Upper lobe of left lung (tissue), 6 donors: ENCODE measurements at regions not wholly inside any gene's neighbourhood (a gene's known extent, or its start where the extent isn't known, plus 50 kb on each side); places are given as distances from the start of the nearest gene placed in this dataset.

ENCODE experiments used
- ATAC-seq, 2 donors: fragments of 200-7000 bp; cut with Tn5 transposase; one replicate each; pipeline ENCODE4 v1.9.1; 2022; ENCODE audit warnings: mild to moderate bottlenecking in 2 of 2, moderate library complexity in 2 of 2; ENCODE audit not compliant: low FRiP score in 2 of 2
- DNase-seq, 2 donors: peaks; one replicate each; pipeline ENCODE4 v3.0.0-alpha.2; 2019 to 2020
- H3K27ac ChIP-seq, 4 donors: fragments of 200-600 bp; sonication (generic); one replicate each; pipeline ENCODE4 v1.5.1; 2016 to 2019
- H3K27me3 ChIP-seq, 4 donors: fragments of 200-600 bp; sonication (generic); one replicate each; pipeline ENCODE4 v1.5.1; 2017 to 2019
- H3K36me3 ChIP-seq, 4 donors: fragments of 200-600 bp; sonication (generic); one replicate each; pipeline ENCODE4 v1.5.1; 2016 to 2019
- H3K4me1 ChIP-seq, 4 donors: fragments of 200-600 bp; sonication (generic); one replicate each; pipeline ENCODE4 v1.5.1; 2018 to 2019
- H3K4me3 ChIP-seq, 4 donors: fragments of 200-600 bp; sonication (generic); one replicate each; pipeline ENCODE4 v1.5.1; 2017 to 2019; ENCODE audit warnings: mild to moderate bottlenecking in 2 of 4, moderate library complexity in 1 of 4
- H3K9me3 ChIP-seq, 4 donors: fragments of 200-600 bp; sonication (generic); one replicate each; pipeline ENCODE4 v1.5.1; 2018 to 2019
- EP300 ChIP-seq, 4 donors: sonication (generic); formaldehyde crosslinking; IDR thresholded peaks; one replicate each; pipeline ENCODE4 v1.5.1; 2017; ENCODE audit warnings: antibody characterized with exemption in 4 of 4, control low read depth in 2 of 4
- POLR2A ChIP-seq, 4 donors: fragments of 450-650 bp; IDR thresholded peaks; one replicate each; pipeline ENCODE4 v1.5.1; 2016 to 2017; ENCODE audit warnings: antibody characterized with exemption in 4 of 4, mild to moderate bottlenecking in 2 of 4
- POLR2AphosphoS5 ChIP-seq, 2 donors: sonication (generic); formaldehyde crosslinking; IDR thresholded peaks; one replicate each; pipeline ENCODE4 v1.5.1; 2017; ENCODE audit warnings: antibody characterized with exemption in 2 of 2
- WGBS, 2 donors: methylation state at CpG; one replicate each; pipeline ENCODE4 v1.1.5; 2017 to 2018; 5-methylcytosine and 5-hydroxymethylcytosine counted together
- TF ChIP-seq, protein P1 (sequence below), 6 experiments: fragments of 450-650 bp in 4 of 6; fragments of 200-600 bp in 2 of 6; sonication (generic) in 2 of 6; IDR thresholded peaks; one replicate each; pipeline ENCODE4 v1.5.1; 2016 to 2019; ENCODE audit warnings: antibody characterized with exemption in 6 of 6
- donor health status: DM: no; HTN: no; CAD: no; lungs with moderate emphysema.
- donor health status: DM: no; HTN: yes; CAD: no; lungs with severe emphysema.

DNA sequence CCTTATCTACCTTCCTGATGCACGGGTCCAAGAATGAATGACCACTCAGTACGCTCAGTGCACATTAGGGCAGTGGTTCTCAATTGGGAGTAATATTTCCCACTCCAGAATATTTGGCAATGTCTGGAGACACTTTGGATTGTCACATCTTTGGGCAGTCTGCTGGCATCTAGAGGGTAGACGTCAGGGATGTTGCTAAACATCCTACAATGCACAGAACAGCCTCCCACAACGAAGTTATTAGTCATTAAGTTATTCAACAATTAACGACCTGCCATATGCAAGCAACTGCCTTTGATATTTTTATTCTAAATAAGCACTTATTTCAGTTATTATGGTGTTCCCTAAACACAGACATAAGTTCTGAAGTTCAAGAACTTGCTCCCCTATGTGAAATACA lies 669.3 kb downstream of the TOX3 start:
- no peak for TF ChIP-seq POLR2AphosphoS5 (IDR thresholded peaks at IDR 0.05)
- TF ChIP-seq EP300 (IDR thresholded peaks at IDR 0.05): no peak
- TF ChIP-seq POLR2A (IDR thresholded peaks at IDR 0.05): no peak
- TF ChIP-seq, protein P1, sequence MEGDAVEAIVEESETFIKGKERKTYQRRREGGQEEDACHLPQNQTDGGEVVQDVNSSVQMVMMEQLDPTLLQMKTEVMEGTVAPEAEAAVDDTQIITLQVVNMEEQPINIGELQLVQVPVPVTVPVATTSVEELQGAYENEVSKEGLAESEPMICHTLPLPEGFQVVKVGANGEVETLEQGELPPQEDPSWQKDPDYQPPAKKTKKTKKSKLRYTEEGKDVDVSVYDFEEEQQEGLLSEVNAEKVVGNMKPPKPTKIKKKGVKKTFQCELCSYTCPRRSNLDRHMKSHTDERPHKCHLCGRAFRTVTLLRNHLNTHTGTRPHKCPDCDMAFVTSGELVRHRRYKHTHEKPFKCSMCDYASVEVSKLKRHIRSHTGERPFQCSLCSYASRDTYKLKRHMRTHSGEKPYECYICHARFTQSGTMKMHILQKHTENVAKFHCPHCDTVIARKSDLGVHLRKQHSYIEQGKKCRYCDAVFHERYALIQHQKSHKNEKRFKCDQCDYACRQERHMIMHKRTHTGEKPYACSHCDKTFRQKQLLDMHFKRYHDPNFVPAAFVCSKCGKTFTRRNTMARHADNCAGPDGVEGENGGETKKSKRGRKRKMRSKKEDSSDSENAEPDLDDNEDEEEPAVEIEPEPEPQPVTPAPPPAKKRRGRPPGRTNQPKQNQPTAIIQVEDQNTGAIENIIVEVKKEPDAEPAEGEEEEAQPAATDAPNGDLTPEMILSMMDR (IDR thresholded peaks at IDR 0.05): no peak

DNA sequence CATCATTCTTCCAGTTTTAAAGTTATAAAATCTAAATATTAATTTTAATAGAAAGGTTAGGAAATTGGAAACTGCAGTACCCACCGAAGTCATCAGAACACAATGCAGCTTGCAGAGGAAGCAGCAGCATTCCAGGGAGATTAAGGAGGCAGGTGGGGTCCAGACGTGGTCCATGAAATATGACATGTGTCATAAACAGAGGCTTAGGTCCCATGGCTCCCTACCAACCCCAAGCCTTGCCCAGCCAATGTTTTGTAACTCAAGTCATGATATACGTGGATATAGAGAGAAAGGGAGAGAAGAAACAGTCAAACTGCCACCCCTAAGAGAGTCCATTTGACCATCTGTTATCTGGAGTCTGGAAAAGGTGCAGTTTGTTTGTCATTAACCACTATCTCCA lies 670.0 kb downstream of the TOX3 start:
- Histone ChIP-seq H3K9me3 (no peaks in the 10 kb centered on the region), H3K4me3 (no peak overlapping the region), H3K4me1 (peaks cover 0 to 9% (median 2%) of the 10 kb centered on the region in 4 donors), H3K27ac (no peak overlapping the region), H3K27me3 (no peaks in the 10 kb centered on the region), H3K36me3 (no peaks in the 10 kb centered on the region)
- DNase-seq (no peak), ATAC-seq (no peak)
- TF ChIP-seq, protein P1 (IDR thresholded peaks at IDR 0.05): no peak
- TF ChIP-seq EP300 (IDR thresholded peaks at IDR 0.05) (no peak), POLR2A (IDR thresholded peaks at IDR 0.05) (no peak), POLR2AphosphoS5 (IDR thresholded peaks at IDR 0.05) (no peak)
- 58% methylated on average over 3 of the region's 3 CpGs for WGBS, 2 donors

More for the DNA sequence above, 669.3 kb downstream of the TOX3 start:
- Histone ChIP-seq H3K4me1 (peaks cover 0 to 9% (median 2%) of the 10 kb centered on the region in 4 donors), H3K36me3 (no peaks in the 10 kb centered on the region), H3K27me3 (no peaks in the 10 kb centered on the region), H3K27ac (no peak overlapping the region), H3K4me3 (no peak overlapping the region), H3K9me3 (no peaks in the 10 kb centered on the region)
- 74 to 75% methylated on average over 5 of the region's 5 CpGs for WGBS, 2 donors
- DNase-seq (no peak), ATAC-seq (no peak)

DNA sequence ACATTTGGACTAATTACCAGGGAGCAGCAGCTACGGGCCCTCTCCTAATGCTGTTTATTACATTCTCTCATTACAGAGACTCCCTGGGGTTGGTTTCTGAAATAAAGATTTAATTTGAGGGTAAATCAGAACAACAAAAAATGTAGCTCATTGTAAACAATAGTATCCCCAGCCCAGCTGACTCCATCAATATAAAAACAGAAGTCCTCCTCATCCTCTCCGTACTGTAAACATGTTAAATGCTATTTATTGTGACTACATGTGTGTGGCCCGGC lies 670.4 kb downstream of the TOX3 start:
- no peaks in the 10 kb centered on the region for H3K9me3 ChIP-seq
- DNase-seq: no peak
- ATAC-seq: no peak
- no peaks in the 10 kb centered on the region for H3K27me3 ChIP-seq
- H3K36me3 ChIP-seq: no peaks in the 10 kb centered on the region
- TF ChIP-seq POLR2AphosphoS5 (IDR thresholded peaks at IDR 0.05) (no peak), POLR2A (IDR thresholded peaks at IDR 0.05) (no peak)
- TF ChIP-seq, protein P1 (IDR thresholded peaks at IDR 0.05): no peak
- no peak overlapping the region for H3K27ac ChIP-seq
- 70 to 81% methylated on average over 3 of the region's 3 CpGs for WGBS, 2 donors
- H3K4me1 ChIP-seq: peaks cover 0 to 9% (median 2%) of the 10 kb centered on the region in 4 donors
- H3K4me3 ChIP-seq: no peak overlapping the region

DNA sequence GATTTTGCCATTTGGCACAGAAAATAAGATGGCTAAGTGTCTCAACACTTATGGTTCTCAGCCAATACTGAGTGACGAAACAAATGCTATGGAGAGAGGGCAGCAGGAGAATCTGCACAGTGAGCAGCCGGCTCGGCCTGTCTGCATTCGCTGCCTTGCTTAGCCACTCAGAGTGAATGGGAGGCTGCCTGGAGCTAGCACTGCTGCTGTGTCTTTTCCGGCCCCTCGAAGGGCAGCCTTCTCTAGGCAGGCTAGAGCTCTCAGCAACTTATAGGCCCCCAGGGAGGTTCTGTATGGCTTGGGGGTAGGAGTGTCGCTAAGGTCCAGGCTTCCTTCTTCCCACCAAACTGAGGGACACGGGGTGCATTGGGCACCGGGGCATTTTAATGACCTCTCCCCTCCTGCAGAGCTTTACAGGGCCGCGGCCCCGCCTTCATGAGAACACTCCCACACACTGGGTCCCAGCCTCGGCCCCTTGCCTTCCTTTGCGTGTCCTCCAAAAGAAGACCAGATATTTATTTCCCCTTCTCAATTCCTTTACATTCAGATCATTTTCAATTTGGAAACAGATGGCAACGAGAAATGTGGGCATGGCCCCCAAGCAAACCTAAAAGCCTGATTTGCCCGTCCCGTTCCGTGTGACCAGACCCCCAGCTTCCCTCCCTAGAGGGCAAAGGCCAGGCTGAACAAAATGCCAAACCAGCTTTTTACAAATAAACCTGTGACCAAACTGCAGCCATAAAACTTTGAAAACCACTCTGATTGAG lies 670.9 kb downstream of the TOX3 start:
- Histone ChIP-seq H3K4me1 (peaks cover 0 to 9% (median 2%) of the 10 kb centered on the region in 4 donors), H3K36me3 (no peaks in the 10 kb centered on the region), H3K27ac (no peak overlapping the region), H3K9me3 (no peaks in the 10 kb centered on the region), H3K27me3 (no peaks in the 10 kb centered on the region), H3K4me3 (no peak overlapping the region)
- DNase-seq (peak in 1 of 2 donors; percentile 5), ATAC-seq (peak in 1 of 2 donors; percentile 53)
- TF ChIP-seq POLR2A (IDR thresholded peaks at IDR 0.05): no peak
- no peak for TF ChIP-seq POLR2AphosphoS5 (IDR thresholded peaks at IDR 0.05)
- no peak for TF ChIP-seq EP300 (IDR thresholded peaks at IDR 0.05)
- TF ChIP-seq, protein P1 (IDR thresholded peaks at IDR 0.05): no peak
- 81 to 82% methylated on average over 16 to 18 of the region's 18 CpGs for WGBS, 2 donors

DNA sequence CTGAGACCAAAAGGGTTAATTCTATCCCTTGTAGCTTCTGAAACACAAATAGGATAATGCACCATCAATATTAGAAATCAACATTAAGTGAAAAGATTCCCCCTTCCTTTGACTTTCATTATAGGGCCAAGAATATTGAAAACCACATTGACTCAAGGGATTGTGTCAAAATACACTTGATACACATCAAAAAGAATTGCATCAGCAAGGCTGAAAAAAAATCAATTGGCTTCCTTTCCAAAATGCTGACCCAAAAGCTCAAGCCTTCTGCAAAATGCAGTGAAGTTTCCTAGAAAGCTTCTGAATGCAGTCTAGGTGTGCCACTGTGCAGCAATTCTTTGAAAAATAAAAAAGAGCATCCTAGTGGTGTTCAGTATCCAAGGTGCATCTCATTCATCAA lies 674.4 kb downstream of the TOX3 start:
- DNase-seq (no peak), ATAC-seq (no peak)
- H3K4me3 ChIP-seq: no peak overlapping the region
- H3K4me1 ChIP-seq: no peaks in the 10 kb centered on the region
- H3K9me3 ChIP-seq: no peaks in the 10 kb centered on the region
- TF ChIP-seq POLR2AphosphoS5 (IDR thresholded peaks at IDR 0.05) (no peak), EP300 (IDR thresholded peaks at IDR 0.05) (no peak), POLR2A (IDR thresholded peaks at IDR 0.05) (no peak)
- TF ChIP-seq, protein P1 (IDR thresholded peaks at IDR 0.05): no peak
- H3K36me3 ChIP-seq: no peaks in the 10 kb centered on the region
- H3K27ac ChIP-seq: no peak overlapping the region
- no peaks in the 10 kb centered on the region for H3K27me3 ChIP-seq
